ENCODE measurements at regions not wholly inside any gene's neighbourhood (a gene's known extent, or its start where the extent isn't known, plus 50 kb on each side); places are given as distances from the start of the nearest gene placed in this dataset.

DNA sequence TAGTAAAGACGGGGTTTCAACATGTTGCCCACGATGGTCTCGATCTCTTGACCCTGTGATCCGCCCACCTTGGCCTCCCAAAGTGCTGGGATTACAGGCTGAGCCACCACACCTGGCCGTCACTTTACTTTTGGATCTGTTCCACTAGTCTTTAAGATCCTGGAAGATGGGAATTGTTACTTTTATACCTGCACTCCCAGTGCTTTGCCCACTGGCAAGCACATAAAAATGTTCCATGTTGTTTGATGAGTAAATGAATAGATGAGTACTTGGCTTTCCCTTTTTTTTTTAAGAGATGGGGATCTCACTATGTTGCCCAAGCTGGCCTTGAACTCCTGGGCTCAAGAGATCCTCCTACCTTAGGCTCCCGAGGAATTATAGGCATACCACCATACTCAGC is 84.8 kb upstream of the SASH1 start:
- TF ChIP-seq, protein P1, sequence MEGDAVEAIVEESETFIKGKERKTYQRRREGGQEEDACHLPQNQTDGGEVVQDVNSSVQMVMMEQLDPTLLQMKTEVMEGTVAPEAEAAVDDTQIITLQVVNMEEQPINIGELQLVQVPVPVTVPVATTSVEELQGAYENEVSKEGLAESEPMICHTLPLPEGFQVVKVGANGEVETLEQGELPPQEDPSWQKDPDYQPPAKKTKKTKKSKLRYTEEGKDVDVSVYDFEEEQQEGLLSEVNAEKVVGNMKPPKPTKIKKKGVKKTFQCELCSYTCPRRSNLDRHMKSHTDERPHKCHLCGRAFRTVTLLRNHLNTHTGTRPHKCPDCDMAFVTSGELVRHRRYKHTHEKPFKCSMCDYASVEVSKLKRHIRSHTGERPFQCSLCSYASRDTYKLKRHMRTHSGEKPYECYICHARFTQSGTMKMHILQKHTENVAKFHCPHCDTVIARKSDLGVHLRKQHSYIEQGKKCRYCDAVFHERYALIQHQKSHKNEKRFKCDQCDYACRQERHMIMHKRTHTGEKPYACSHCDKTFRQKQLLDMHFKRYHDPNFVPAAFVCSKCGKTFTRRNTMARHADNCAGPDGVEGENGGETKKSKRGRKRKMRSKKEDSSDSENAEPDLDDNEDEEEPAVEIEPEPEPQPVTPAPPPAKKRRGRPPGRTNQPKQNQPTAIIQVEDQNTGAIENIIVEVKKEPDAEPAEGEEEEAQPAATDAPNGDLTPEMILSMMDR (IDR thresholded peaks at IDR 0.05): no peak
- Histone ChIP-seq H3K79me2 (ENCODE audit: insufficient read depth, low read length) (no peaks in the 10 kb centered on the region), H2AFZ (ENCODE audit: insufficient read depth, low read depth, low read length, poor library complexity, severe bottlenecking) (no peak overlapping the region), H3K9me3 (replicated peaks in 1 of 2; ENCODE audit: control insufficient read depth in 1 of 2, insufficient read depth in 1 of 2, low read length in 2 of 2) (no peaks in the 10 kb centered on the region), H4K20me1 (ENCODE audit: insufficient read depth, low read length) (no peaks in the 10 kb centered on the region), H3K36me3 (replicated peaks in 1 of 2; ENCODE audit: control insufficient read depth in 1 of 2, insufficient read depth in 2 of 2, low read length in 2 of 2) (no peaks in the 10 kb centered on the region), H3K4me3 (replicated peaks in 1 of 3; ENCODE audit: low read depth in 2 of 3, low read length in 3 of 3) (no peak overlapping the region), H3K9ac (ENCODE audit: insufficient read depth, low read length, poor library complexity, severe bottlenecking) (no peak overlapping the region), H3K4me2 (replicated peaks; ENCODE audit: extremely low read depth, low read length, poor library complexity, severe bottlenecking) (no peak overlapping the region), H3K27me3 (ENCODE audit: control insufficient read depth in 2 of 2, insufficient read depth in 2 of 2, low read length in 2 of 2) (no peaks in the 10 kb centered on the region), H3K27ac (ENCODE audit: low read depth in 1 of 2, low read length in 2 of 2) (no peak overlapping the region), H3K4me1 (ENCODE audit: control insufficient read depth in 1 of 2, insufficient read depth in 2 of 2, low read length in 2 of 2) (no peaks in the 10 kb centered on the region)
- no peak for DNase-seq
- no peaks in the 10 kb centered on the region for H3K4me1 Mint-ChIP-seq
- 96% methylated on average over 4 of the region's 6 CpGs for WGBS (ENCODE audit: insufficient coverage)
- intact Hi-C loops (cut with micrococcal nuclease): no loop called here
- no peaks in the 10 kb centered on the region for H3K36me3 Mint-ChIP-seq
- peaks cover 0 to 3% (median 0%) of the 10 kb centered on the region in 7 donors for H3K9me3 Mint-ChIP-seq
- H3K27ac Mint-ChIP-seq: no peak overlapping the region
- peaks cover 2 to 6% (median 4%) of the 10 kb centered on the region in 3 donors for H3K27me3 Mint-ChIP-seq (ENCODE audit: low read depth in 3 of 3)
- no peak overlapping the region for H3K4me3 Mint-ChIP-seq

DNA sequence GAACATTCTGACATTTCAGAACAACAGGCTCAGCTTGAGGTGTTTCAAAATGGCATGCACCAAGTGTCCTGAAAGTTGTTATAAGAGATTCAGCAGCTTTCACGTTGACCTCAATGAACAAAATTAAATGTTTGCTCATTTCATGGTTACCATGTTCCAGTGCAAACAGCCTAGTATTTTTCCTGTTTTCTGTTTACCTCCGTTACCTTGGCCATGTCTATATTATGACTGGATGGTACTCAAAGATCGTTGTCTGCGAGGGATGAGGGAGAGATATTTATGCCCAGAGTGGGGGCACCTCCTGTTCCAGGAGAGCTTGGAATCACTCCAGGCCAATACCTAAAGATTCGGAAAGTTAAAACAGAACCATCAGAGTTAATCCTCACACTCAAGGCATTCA is 83.8 kb upstream of the SASH1 start:
- H3K4me3 ChIP-seq (replicated peaks in 1 of 3; ENCODE audit: low read depth in 2 of 3, low read length in 3 of 3): no peak overlapping the region
- no peak for DNase-seq
- TF ChIP-seq, protein P1 (IDR thresholded peaks at IDR 0.05): no peak
- intact Hi-C loops (cut with micrococcal nuclease): no loop called here
- H3K27me3 ChIP-seq (ENCODE audit: control insufficient read depth in 2 of 2, insufficient read depth in 2 of 2, low read length in 2 of 2): no peaks in the 10 kb centered on the region
- H3K79me2 ChIP-seq (ENCODE audit: insufficient read depth, low read length): no peaks in the 10 kb centered on the region
- Mint-ChIP-seq H3K36me3 (no peaks in the 10 kb centered on the region), H3K27me3 (ENCODE audit: low read depth in 3 of 3) (peaks cover 2 to 5% (median 3%) of the 10 kb centered on the region in 3 donors), H3K4me3 (no peak overlapping the region), H3K27ac (no peak overlapping the region), H3K9me3 (no peaks in the 10 kb centered on the region), H3K4me1 (no peaks in the 10 kb centered on the region)
- no peaks in the 10 kb centered on the region for H3K4me1 ChIP-seq (ENCODE audit: control insufficient read depth in 1 of 2, insufficient read depth in 2 of 2, low read length in 2 of 2)
- no peak overlapping the region for H2AFZ ChIP-seq (ENCODE audit: insufficient read depth, low read depth, low read length, poor library complexity, severe bottlenecking)
- H3K9ac ChIP-seq (ENCODE audit: insufficient read depth, low read length, poor library complexity, severe bottlenecking): no peak overlapping the region
- no peaks in the 10 kb centered on the region for H4K20me1 ChIP-seq (ENCODE audit: insufficient read depth, low read length)
- H3K27ac ChIP-seq (ENCODE audit: low read depth in 1 of 2, low read length in 2 of 2): no peak overlapping the region
- no peaks in the 10 kb centered on the region for H3K9me3 ChIP-seq (replicated peaks in 1 of 2; ENCODE audit: control insufficient read depth in 1 of 2, insufficient read depth in 1 of 2, low read length in 2 of 2)
- H3K36me3 ChIP-seq (replicated peaks in 1 of 2; ENCODE audit: control insufficient read depth in 1 of 2, insufficient read depth in 2 of 2, low read length in 2 of 2): no peaks in the 10 kb centered on the region
- no peak overlapping the region for H3K4me2 ChIP-seq (replicated peaks; ENCODE audit: extremely low read depth, low read length, poor library complexity, severe bottlenecking)
- WGBS (ENCODE audit: insufficient coverage): 85% methylated on average over 2 of the region's 5 CpGs
